SH-SY5Y (cell line): ENCODE measurements at regions not wholly inside any gene's neighbourhood (a gene's known extent, or its start where the extent isn't known, plus 50 kb on each side); places are given as distances from the start of the nearest gene placed in this dataset.

Experiments
- GATA2 ChIP-seq: IDR thresholded peaks from 2 replicates; pipeline ENCODE4 v1.6.1; 2011; ENCODE audit warnings: mild to moderate bottlenecking, low read depth, low read length
- GATA3 ChIP-seq: IDR thresholded peaks from 2 replicates; pipeline ENCODE4 v1.6.1; 2011; ENCODE audit warnings: low read depth, mild to moderate bottlenecking, low read length, moderate library complexity

DNA sequence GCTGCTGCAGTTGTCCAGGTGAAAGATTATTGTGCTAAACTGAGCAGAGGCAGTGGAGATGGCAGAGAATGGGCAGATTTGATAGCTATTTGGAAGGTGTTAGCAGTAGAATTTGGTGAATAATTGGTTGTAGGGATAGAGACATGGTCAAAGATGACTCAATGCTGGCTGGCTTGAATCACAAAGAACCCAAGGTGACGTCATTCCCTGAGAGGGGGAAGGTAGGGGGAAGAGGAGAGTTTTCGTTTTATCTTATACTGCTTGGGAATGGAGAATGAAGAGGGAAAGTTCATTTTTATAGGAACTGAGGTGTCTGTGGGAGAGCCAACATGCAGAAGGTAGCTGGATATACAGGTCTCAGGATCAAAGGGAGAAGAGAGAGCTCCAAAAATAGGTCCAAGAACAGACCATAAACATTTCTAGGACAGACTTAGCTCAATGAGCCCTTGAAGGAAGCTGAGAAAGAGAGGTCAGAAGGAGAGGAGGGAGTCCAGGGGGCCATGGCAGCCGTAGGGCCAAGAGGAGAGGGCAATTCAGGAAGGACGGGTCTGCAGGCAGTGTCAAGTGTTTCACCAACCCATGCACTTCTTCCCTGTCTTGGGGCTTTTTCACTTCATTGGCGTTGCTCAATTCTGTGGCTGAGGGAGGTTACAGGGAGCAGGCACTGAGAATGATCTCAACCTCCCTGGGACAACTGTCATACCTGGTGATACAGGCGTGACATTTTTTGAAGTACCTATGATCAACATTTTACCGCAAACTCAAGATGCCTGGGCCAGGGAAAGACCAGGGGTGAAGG, 281.3 kb downstream of the TDRD15 start:
- no peak for TF ChIP-seq GATA2
- no peak for TF ChIP-seq GATA3

DNA sequence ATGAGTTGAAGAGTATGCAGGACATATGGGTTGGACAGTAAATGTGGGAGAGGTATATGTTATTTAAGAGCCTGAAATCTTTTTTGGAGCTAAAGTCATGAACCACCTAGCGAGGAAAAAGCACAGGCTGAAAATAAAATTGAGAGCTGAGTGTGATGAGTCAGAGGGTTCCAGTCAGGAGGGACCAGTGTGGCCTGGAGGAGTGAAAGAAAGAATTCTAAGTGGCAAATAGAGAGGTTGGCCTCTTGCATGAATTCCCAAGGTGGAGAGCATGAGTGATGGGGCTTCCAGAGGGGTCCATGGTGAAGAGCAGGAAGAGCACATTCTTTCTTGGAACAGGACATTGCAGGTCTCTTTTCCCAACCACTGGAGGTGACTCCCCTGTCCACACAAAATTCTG, 282.6 kb downstream of the TDRD15 start:
- no peak for TF ChIP-seq GATA2

- TF ChIP-seq GATA3 (no peak), GATA2 (no peak)
Measured at GRCh38 chr2:21406911-21407310, 283.1 kb downstream of the TDRD15 start.

- TF ChIP-seq GATA2 (no peak), GATA3 (no peak)
Measured at GRCh38 chr2:21407851-21408250, 284.1 kb downstream of the TDRD15 start.

- TF ChIP-seq GATA2: no peak
- no peak for TF ChIP-seq GATA3
Measured at GRCh38 chr2:21411741-21412140, 288.0 kb downstream of the TDRD15 start.

DNA sequence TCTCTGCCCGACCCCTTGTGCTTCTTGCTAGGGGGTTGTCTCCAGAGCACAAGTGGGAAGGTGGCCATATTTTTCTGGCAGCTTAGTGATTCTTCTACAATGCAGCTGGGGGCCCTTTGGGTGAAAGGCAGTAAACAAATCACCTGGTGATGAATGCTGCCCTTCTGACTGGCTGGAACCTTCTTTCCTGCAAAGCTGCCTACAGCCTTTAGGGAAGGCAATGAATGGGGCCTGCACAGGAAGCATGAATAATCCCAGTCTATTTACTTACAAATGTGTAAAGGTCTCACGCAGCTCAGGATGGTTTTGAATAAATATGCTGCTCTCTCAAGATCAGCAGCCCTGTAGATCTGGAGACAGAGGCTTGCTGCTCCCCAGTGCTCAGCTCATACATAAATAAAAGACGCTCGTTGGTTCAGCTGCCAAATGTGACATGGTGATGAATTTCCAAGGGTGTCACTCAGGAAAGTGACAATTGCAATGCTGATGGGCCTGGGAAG, 289.2 kb downstream of the TDRD15 start:
- TF ChIP-seq GATA3 (no peak), GATA2 (no peak)

GRCh38 chr2:21415234-21415633, 291.5 kb downstream of the TDRD15 start:
- TF ChIP-seq GATA2 (no peak), GATA3 (no peak)

- TF ChIP-seq GATA3 (no peak), GATA2 (no peak)
Measured at GRCh38 chr2:21416226-21416625, 292.5 kb downstream of the TDRD15 start.

DNA sequence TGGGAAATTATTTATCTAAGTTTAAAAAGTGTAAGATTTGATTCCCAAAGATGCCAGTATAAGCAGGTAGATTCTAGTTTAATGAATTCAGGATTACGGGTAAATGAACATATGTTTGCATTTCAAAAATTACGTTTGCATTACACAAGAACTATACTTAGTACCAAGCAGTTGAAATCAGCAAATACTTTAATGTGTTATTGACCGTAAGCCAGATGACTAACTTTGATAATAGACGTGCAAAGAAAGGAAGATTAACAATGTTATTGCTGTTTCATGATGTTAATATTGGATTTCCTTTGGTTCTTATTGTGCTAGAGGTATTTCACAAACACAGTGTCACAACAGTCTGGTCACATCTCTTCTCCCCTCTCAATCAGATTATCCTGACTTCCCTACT, 294.7 kb downstream of the TDRD15 start:
- TF ChIP-seq GATA2: no peak
- no peak for TF ChIP-seq GATA3

GRCh38 chr2:21420553-21421335, 297.0 kb downstream of the TDRD15 start:
- TF ChIP-seq GATA3 (no peak), GATA2 (no peak)

GRCh38 chr2:21422050-21422449, 298.3 kb downstream of the TDRD15 start:
- TF ChIP-seq GATA2: no peak
- TF ChIP-seq GATA3: no peak

GRCh38 chr2:21422724-21423522, 299.2 kb downstream of the TDRD15 start:
- no peak for TF ChIP-seq GATA3
- TF ChIP-seq GATA2: no peak

DNA sequence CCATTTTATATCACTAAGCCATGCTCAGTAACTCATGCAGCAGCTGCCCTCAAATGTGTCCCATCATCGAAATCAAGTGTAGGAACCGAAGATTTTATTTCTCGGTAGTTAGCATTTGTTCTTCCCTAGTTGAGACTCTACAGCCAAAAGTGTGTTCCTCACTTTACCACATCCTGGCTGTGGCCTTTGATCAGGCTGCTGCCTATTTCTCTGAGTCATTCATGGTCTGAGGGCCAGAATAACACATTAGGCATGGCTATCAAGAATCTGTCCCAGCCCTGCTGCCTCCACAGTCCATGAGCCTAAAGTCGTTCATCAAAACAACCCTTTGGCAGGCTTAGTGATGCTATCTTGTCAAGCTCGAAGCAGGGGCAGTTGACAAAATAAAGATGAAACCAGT, 300.1 kb downstream of the TDRD15 start:
- TF ChIP-seq GATA3 (no peak), GATA2 (peak; percentile 69; the same call in 1 of the 2 replicates)

DNA sequence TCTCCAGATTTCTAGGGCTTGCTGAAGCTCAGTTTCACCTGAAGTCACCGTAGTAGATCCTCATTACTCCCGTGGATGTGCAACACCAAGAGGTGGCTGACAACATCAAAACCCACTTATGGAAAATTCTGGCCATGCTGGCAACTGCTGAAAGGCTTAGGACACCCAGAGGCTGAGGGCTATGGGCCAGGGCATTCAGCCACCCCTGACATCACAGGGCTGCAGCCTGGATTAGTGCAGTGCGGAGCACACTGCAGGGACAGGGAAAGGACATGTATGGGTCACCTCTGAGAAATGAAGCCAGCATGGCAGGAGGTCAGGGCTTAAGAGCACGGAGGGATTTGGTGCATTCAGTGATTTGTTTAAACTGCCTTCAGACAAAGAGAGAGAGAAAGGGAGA, 300.6 kb downstream of the TDRD15 start:
- TF ChIP-seq GATA2 (no peak), GATA3 (no peak)

- TF ChIP-seq GATA2: no peak
- TF ChIP-seq GATA3: no peak
Measured at GRCh38 chr2:21427606-21428005, 303.8 kb downstream of the TDRD15 start.
